Hematopoietic multipotent progenitor cell treated with erythropoietin and hydrocortisone succinate and interleukin-3 and kit ligand, for 6 days (in vitro differentiated cells): ENCODE measurements at regions not wholly inside any gene's neighbourhood (a gene's known extent, or its start where the extent isn't known, plus 50 kb on each side); places are given as distances from the start of the nearest gene placed in this dataset.

Experiments
- DNase-seq: peaks from one replicate; pipeline ENCODE4 v3.0.0-alpha.2; 2015

GRCh38 chr6:11923621-11924020 lies 88.5 kb upstream of the HIVEP1 start:
- no peak for DNase-seq

- DNase-seq = no peak
Measured at GRCh38 chr6:11922901-11923300, 89.2 kb upstream of the HIVEP1 start.

- DNase-seq = no peak
Measured at GRCh38 chr6:11921751-11922150, 90.4 kb upstream of the HIVEP1 start.

- peak; percentile 43 for DNase-seq
Measured at GRCh38 chr6:11921017-11921438, 91.1 kb upstream of the HIVEP1 start.

DNA sequence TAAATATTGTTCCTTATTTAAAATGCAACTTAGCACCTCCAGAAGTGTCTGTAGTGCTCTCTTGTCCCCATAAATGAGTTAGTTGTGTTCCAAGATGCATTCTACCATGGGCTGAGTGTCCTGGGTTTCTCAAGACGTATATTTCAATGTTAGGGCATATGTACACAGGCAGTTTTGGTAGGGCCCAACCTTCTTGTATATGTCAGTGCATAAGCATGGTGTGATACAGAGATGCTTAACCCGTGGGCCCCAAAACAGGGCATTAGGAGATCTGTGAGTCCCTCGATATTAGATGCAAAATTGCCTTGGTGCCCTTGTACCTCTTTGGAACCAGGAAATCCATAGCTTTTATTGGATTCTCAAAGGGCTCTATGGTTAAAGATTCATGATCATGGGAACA lies 91.5 kb upstream of the HIVEP1 start:
- no peak for DNase-seq

DNA sequence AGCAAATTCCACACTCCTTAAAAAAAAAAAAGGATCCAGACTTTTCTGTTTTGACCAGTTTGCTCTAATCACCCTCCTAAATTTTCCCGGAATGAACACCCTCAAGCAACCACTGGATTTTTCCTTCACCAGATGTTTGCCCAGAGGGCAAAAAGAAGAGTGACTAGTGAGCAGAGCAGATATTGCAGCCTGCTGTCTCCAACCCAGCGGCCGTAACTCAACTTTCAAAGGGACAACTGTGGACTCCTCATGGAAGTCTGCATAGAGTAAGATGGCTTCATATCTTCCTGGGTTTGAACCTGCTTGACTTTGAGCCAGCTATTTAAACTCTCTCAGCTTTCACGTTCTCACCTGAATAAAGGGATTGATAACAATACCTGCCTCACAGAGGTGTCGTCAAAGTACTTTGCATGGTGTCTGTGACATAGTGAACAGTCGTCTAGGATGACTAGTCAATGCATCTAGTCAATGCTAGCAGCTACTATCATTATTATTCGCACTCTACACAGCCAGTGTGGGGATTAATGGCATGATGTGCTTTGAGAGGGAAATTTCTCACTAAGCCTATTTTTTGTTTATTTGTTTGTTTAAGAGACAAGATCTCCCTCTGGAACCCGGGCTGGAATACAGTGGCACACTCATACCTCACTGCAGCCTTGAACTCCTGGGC lies 92.2 kb upstream of the HIVEP1 start:
- no peak for DNase-seq

DNA sequence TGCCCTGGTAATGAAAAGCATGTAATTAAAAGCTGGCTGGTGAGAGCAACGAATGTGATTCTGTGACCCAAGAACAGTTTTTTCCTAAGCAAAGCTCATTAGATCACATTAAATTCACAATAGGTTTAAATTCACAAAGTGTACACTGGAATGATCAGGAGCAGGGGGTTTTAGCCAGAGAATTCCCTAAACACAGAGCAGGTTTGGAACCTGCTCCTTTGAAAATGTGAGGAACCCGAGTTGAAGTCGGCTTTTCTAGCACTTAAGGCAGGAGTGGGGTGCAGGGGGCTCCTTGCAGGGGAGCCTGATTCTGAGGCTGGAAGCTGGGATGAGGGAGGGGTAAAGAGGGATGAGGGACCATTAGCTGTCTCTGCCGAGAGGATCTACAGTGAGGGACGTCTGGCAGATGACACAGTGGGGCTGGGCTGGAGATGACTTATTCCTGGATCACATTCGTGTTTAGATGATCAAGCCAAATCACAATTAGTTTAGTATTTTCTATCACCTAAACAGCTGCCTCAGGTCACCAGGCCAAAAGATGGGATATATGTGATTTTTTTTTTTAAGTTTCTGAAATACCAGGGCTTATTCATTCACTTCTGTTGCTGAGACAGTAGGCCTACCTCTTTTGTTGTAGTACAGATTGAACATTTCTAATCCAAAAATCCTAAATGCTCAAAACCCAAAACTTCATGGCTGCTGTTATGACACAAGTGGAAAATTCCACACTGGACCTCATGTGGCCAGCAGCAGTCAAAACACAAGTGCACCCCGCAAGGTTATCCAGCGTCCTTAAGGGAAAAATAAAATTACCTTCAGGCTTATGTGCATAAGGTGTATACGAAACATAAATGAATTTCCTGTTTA lies 93.1 kb upstream of the HIVEP1 start:
- DNase-seq = no peak

- DNase-seq = peak; percentile 67
Measured at GRCh38 chr6:11917951-11918738, 94.0 kb upstream of the HIVEP1 start.

- DNase-seq = no peak
Measured at GRCh38 chr6:11912420-11912819, 99.7 kb upstream of the HIVEP1 start.

DNA sequence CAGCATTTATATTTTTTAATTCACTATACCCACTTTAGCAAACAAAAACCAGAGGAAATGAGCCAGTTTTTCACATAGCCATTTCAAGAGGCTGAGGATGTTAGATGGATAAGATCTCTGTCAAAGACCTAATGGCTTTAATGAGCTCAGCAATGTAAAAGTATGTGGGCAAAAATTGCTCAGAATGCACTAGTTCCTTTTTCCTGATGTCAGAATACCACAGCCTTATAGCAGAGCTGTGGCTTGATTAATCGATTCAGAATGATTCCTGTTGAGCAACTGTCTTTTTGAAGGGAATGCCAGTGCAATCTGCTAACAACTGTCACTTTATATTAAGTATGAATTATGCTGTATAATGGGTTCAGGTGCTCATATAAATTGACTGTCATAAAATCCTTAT lies 100.6 kb upstream of the HIVEP1 start:
- DNase-seq = peak; percentile 45

DNA sequence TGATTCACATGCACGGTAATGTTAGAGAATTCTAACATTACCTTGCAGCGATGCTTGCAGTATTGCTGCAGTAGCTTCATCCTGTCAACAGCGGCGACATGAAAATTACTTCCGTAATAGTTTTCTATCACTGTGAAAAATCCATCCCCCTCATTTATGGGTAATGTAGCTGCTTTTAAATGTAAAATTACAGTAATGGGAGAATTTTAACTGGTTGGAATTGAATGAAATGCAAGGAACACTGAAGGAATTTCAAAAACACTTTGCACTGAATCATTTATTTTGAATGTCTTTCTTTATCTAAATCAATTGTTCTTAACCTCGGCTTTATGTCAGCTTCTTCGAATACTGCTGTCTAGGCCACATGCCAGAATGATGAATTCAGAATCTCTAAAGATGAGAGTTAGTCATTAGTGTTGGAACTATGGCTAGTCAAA lies 102.4 kb upstream of the HIVEP1 start:
- DNase-seq = no peak

DNA sequence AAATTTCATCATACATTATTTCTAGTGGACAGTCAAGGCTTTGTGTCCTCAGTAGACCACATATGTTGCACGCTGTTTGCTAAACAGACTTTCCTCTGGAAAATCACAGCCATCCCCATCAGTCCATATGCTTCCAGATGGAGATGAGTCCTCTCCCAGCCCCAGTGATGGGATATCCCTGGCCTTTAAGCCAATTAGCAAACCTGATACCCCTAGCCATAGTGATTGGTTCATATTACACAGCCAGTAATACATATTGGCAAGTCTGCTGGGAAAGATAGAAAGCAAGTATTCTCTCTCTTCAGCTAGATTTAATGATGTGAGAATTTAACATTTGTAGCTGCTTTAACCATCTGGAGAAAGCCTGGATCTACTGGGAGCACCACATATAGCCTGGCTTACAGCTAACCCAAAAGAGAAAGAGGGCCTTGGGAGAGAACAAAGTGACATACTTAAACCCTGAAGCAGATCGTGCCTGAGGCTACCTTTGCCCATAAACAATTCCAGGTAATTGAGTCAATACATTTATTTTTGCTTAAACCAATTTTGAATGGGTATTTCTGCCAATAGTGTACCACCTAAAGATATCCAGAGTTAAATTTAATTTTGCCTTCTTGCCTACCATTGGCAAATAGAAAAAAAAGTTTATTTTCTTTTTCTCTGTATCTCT lies 103.5 kb upstream of the HIVEP1 start:
- DNase-seq = no peak

DNA sequence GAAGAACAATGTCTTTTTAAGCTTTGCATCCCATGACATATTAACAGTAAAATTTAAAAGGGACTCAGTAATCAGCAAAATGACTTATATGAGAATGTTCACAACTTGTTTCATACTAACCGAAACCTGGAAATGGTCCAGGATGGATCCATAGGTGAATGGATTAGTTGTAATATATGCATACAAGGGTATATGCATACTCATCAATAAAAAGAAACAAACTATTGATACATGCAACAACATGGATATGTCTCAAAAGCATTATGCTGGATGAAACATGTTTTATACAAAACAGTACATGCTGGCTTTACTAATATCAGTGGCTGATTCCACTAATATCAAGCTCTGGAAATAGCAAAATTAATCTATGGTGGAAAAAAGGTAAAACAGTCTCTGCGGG lies 108.5 kb upstream of the HIVEP1 start:
- no peak for DNase-seq

- DNase-seq = no peak
Measured at GRCh38 chr6:11902527-11902926, 109.6 kb upstream of the HIVEP1 start.

GRCh38 chr6:11900662-11901598 lies 111.2 kb upstream of the HIVEP1 start:
- peak; percentile 85 for DNase-seq

DNA sequence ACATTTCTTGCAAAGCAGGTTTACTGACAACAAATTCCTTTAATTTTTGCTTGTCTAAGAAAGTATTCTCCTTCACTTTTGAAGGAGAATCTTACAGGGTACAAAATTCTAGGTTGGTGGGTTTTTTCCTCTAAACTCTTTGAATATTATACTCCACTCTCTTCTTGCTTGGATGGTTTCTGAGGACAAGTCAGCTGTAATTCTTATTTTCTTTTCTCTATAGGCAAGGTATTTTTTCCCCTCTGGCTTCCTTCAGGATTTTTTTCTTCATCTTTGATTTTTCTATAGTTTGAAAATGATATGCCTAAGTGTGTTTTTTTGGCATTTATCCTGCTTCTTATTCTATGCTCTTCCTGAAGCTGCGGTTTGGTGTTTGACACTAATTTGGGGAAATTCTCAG lies 112.5 kb upstream of the HIVEP1 start:
- no peak for DNase-seq

DNA sequence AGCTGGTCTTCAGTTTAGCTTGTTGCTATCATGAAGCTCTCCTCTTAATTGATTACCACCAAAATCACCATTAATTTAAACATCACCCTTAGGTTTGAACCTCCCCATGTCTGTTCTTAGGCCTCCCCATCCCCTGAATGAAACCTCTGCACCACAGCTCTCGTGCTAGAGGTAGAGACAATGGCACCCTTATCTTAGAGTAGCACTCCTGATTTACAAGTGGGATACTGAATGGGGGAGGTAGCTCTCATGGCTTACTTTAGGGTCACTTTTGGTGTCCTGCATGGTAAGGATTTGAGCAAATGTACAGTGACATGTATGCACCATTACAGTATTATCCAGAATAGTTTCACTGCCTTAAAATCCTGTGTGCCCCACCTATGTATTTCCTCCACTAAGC lies 115.6 kb upstream of the ADTRP start:
- DNase-seq = no peak

DNA sequence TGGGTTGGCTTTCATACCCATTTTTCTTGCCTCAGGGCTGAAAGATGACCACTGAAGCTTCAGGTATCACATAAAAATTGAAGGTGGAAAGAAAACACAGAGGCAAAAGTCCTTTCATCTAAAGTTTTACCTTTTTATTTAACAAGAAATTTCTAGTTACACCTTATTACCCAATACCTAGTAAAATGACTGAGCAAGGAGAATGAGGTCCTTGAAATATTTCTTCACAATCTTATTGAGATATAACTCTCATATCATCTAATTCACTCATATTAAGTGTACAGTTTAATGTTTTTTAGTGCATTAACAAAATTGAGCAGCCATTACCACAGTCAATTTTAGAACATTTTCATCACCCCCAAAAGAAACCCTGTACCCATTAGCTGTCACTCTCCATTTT lies 112.9 kb upstream of the ADTRP start:
- no peak for DNase-seq

DNA sequence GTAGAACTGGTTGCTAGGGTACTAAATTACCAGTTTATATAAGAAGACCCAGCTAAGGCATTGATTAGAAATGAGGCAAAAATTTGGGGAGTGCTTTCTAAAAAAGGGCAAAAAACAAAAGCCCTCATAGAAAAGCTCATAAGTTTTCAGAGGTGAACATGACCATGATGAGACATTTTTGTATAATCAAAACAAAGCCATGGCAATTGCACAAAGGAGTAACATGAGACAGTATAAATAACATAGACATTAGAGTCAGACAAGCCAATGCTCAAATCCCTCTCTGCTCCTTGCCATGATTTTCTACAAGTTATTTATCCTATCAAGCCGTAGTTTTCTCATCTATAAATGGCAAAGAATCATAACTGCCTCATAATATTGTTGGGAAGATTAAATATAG lies 112.2 kb upstream of the ADTRP start:
- no peak for DNase-seq

DNA sequence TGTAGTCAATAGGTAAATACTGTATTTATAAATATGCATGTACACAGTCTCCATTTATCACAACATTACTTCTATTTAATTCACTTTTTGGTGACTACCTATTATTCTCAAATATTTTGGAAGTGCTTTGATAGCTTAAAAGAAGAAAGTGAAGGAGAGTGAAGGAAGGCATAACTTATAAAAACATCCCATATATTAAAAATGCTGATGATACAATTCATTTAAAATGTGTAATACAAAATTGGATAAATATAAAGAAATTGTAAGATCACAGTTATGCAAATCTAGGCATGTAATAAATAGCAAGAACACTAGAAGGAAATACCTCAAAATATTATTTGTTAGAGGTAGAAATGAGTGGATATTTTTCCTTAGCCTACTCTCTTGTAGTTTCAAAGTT lies 111.6 kb upstream of the ADTRP start:
- no peak for DNase-seq

DNA sequence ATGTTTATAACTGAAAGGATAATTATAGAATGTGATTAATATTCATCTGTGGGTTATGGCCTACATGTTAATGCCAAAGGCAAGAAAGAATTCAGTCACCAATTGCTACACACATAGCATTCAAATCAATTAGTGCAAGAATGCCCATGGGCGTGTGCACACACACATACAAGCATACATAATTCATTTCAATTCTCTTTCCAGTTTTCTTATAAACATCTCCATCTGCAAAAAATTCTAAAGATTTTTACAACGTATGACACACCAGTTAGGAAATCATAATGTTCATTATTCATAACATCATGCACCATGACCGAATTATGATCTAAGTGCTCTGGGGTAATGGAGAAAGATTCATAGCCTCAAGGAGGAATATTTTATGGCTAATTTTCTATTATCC lies 111.0 kb upstream of the ADTRP start:
- no peak for DNase-seq

DNA sequence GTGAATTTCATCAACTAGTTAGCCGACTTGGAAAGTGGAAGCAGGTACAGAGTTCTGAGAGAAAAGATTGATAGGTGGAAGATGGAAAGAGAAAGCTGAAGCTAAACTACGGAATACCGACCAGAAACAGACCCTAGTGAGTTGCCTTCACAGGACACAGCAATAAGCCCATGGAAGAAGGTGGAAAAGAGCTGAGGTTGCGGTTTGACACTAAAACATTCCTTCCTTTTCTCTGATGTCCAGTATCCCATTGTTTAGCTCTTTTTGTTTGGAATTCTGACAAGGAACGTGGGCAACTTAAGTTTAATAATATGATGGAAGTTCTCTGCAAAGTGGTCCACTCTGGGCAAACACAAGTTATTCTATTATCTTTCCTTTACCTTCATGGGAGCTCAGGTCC lies 110.1 kb upstream of the ADTRP start:
- DNase-seq = no peak
